ENCODE measurements at regions not wholly inside any gene's neighbourhood (a gene's known extent, or its start where the extent isn't known, plus 50 kb on each side); places are given as distances from the start of the nearest gene placed in this dataset.

DNA sequence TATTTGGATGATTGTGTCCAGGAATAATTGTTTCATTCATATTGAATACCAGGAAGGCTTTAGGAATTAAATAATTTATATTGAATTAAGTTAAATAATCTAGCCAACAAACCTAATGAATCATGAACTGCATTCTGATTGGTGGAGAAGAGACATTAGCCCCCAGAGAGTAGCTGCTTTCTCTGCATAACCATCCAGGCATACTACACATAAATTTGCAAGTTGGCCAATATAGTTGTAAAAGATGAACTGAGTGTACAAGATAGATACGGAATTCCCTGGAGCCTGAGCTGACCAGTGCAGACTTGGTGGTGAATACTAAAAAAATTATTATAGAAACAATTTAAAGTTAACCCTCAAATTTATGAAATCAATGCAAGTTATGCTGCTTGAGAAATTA is 311.8 kb upstream of the KIF2A start:
- no peak overlapping the region for H3K9ac ChIP-seq
- ChIA-PET CTCF (interaction anchor here (0.6 to 2.1 kb wide), 3 partner anchors 10 to 143 kb away, joined by 3 to 4 read pairs (median 4); no protein-coding TSS in a partner anchor), POLR2A (interaction anchor here (0.6 kb wide), 1 partner anchor 20 kb away, joined by 4 read pairs; no protein-coding TSS in a partner anchor)
- H3K4me1 ChIP-seq (ENCODE audit: control insufficient read depth in 1 of 2, insufficient read depth in 2 of 2, low read depth in 1 of 2, low read length in 1 of 2): peaks cover 0 to 10% of the 10 kb centered on the region in 2 experiments; a peak in 2 of 4 replicates
- no peak overlapping the region for H2AFZ ChIP-seq (ENCODE audit: low read depth)
- no peaks in the 10 kb centered on the region for H3F3A ChIP-seq (replicated peaks; ENCODE audit: insufficient read depth)
- TF ChIP-seq, protein P1, sequence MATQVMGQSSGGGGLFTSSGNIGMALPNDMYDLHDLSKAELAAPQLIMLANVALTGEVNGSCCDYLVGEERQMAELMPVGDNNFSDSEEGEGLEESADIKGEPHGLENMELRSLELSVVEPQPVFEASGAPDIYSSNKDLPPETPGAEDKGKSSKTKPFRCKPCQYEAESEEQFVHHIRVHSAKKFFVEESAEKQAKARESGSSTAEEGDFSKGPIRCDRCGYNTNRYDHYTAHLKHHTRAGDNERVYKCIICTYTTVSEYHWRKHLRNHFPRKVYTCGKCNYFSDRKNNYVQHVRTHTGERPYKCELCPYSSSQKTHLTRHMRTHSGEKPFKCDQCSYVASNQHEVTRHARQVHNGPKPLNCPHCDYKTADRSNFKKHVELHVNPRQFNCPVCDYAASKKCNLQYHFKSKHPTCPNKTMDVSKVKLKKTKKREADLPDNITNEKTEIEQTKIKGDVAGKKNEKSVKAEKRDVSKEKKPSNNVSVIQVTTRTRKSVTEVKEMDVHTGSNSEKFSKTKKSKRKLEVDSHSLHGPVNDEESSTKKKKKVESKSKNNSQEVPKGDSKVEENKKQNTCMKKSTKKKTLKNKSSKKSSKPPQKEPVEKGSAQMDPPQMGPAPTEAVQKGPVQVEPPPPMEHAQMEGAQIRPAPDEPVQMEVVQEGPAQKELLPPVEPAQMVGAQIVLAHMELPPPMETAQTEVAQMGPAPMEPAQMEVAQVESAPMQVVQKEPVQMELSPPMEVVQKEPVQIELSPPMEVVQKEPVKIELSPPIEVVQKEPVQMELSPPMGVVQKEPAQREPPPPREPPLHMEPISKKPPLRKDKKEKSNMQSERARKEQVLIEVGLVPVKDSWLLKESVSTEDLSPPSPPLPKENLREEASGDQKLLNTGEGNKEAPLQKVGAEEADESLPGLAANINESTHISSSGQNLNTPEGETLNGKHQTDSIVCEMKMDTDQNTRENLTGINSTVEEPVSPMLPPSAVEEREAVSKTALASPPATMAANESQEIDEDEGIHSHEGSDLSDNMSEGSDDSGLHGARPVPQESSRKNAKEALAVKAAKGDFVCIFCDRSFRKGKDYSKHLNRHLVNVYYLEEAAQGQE (IDR thresholded peaks at IDR 0.05; ENCODE audit: low read depth, low read length): no peak
- TF ChIP-seq, protein P2, sequence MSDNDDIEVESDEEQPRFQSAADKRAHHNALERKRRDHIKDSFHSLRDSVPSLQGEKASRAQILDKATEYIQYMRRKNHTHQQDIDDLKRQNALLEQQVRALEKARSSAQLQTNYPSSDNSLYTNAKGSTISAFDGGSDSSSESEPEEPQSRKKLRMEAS (IDR thresholded peaks at IDR 0.05; ENCODE audit: low read depth): no peak
- no peak for TF ChIP-seq FOXJ3 (CRISPR knock-in tag; IDR thresholded peaks at IDR 0.05)
- TF ChIP-seq, protein P3, sequence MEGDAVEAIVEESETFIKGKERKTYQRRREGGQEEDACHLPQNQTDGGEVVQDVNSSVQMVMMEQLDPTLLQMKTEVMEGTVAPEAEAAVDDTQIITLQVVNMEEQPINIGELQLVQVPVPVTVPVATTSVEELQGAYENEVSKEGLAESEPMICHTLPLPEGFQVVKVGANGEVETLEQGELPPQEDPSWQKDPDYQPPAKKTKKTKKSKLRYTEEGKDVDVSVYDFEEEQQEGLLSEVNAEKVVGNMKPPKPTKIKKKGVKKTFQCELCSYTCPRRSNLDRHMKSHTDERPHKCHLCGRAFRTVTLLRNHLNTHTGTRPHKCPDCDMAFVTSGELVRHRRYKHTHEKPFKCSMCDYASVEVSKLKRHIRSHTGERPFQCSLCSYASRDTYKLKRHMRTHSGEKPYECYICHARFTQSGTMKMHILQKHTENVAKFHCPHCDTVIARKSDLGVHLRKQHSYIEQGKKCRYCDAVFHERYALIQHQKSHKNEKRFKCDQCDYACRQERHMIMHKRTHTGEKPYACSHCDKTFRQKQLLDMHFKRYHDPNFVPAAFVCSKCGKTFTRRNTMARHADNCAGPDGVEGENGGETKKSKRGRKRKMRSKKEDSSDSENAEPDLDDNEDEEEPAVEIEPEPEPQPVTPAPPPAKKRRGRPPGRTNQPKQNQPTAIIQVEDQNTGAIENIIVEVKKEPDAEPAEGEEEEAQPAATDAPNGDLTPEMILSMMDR (IDR thresholded peaks at IDR 0.05): no peak
- no peak for TF ChIP-seq TEAD4 (IDR thresholded peaks at IDR 0.05; ENCODE audit: borderline replicate concordance, insufficient read depth)
- no peak for TF ChIP-seq POLR2AphosphoS5 (IDR thresholded peaks at IDR 0.05; ENCODE audit: low read depth, low read length)
- no peak for TF ChIP-seq NRF1 (IDR thresholded peaks at IDR 0.05; ENCODE audit: low read depth, low read length)
- no peak for TF ChIP-seq GABPA (IDR thresholded peaks at IDR 0.05; ENCODE audit: low read depth)
- TF ChIP-seq, protein P4, sequence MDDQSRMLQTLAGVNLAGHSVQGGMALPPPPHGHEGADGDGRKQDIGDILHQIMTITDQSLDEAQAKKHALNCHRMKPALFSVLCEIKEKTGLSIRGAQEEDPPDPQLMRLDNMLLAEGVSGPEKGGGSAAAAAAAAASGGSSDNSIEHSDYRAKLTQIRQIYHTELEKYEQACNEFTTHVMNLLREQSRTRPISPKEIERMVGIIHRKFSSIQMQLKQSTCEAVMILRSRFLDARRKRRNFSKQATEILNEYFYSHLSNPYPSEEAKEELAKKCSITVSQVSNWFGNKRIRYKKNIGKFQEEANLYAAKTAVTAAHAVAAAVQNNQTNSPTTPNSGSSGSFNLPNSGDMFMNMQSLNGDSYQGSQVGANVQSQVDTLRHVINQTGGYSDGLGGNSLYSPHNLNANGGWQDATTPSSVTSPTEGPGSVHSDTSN (IDR thresholded peaks at IDR 0.05): no peak
- TF ChIP-seq, protein P5, sequence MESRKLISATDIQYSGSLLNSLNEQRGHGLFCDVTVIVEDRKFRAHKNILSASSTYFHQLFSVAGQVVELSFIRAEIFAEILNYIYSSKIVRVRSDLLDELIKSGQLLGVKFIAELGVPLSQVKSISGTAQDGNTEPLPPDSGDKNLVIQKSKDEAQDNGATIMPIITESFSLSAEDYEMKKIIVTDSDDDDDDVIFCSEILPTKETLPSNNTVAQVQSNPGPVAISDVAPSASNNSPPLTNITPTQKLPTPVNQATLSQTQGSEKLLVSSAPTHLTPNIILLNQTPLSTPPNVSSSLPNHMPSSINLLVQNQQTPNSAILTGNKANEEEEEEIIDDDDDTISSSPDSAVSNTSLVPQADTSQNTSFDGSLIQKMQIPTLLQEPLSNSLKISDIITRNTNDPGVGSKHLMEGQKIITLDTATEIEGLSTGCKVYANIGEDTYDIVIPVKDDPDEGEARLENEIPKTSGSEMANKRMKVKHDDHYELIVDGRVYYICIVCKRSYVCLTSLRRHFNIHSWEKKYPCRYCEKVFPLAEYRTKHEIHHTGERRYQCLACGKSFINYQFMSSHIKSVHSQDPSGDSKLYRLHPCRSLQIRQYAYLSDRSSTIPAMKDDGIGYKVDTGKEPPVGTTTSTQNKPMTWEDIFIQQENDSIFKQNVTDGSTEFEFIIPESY (IDR thresholded peaks at IDR 0.05; ENCODE audit: borderline replicate concordance, low read depth): no peak
- no peak for TF ChIP-seq JUND (IDR thresholded peaks at IDR 0.05)
- no peak overlapping the region for H3K27ac ChIP-seq (ENCODE audit: low read depth in 2 of 2, low read length in 1 of 2)
- no peaks in the 10 kb centered on the region for H3K9me2 ChIP-seq
- 33% methylated on average over 1 of the region's 1 CpG for WGBS (ENCODE audit: low lambda C conversion rate)
- H3K4me3 ChIP-seq (ENCODE audit: low read depth in 2 of 2, low read length in 1 of 2): no peak overlapping the region
- no peaks in the 10 kb centered on the region for H4K20me1 ChIP-seq (ENCODE audit: insufficient read depth)
- no peak overlapping the region for H3K4me2 ChIP-seq
- H3K9me3 ChIP-seq: no peaks in the 10 kb centered on the region
- DNase-seq: no peak
- H3K36me3 ChIP-seq (replicated peaks in 1 of 2; ENCODE audit: control insufficient read depth in 1 of 2, insufficient read depth in 2 of 2, low read length in 1 of 2): no peaks in the 10 kb centered on the region
- H3K27me3 ChIP-seq (ENCODE audit: insufficient read depth): no peaks in the 10 kb centered on the region
- H3K79me2 ChIP-seq (ENCODE audit: insufficient read depth): no peaks in the 10 kb centered on the region
